ENCODE measurements at regions not wholly inside any gene's neighbourhood (a gene's known extent, or its start where the extent isn't known, plus 50 kb on each side); places are given as distances from the start of the nearest gene placed in this dataset.

DNA sequence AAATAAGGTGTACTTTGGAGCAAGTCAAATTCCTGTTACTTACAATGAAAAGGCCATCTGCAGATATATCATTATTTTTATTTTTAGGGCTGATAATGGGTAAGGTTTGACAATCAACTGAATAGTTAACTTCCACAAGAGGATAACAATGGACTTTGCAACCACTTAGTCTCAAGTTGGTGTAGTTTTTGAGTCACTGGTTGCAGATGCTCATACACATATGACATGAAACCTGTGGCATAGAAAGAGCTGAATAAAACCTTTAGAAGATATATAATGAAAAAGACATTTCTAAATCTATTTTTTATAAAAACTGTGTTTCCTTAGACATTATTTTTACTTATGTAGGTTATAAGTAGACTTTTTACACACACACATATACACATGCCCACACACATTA, 2110.9 kb downstream of the PCDH7 start:
- CTCF ChIA-PET, result interaction anchor here (0.6 kb wide), 1 partner anchor 1208 kb away, joined by 3 read pairs; no protein-coding TSS in a partner anchor
- intact Hi-C loops (cut with micrococcal nuclease), result no loop called here
- no peaks in the 10 kb centered on the region for H3K27me3 Mint-ChIP-seq (ENCODE audit: low read depth)
- peaks cover 7% of the 10 kb centered on the region for H3K9me3 Mint-ChIP-seq
- no peaks in the 10 kb centered on the region for H3K4me1 Mint-ChIP-seq (ENCODE audit: low read depth)
- H3K4me3 Mint-ChIP-seq, result no peak overlapping the region
- H3K27ac Mint-ChIP-seq, result no peak overlapping the region
- DNase-seq, result no peak
- no peaks in the 10 kb centered on the region for H3K36me3 Mint-ChIP-seq (ENCODE audit: low read depth)

DNA sequence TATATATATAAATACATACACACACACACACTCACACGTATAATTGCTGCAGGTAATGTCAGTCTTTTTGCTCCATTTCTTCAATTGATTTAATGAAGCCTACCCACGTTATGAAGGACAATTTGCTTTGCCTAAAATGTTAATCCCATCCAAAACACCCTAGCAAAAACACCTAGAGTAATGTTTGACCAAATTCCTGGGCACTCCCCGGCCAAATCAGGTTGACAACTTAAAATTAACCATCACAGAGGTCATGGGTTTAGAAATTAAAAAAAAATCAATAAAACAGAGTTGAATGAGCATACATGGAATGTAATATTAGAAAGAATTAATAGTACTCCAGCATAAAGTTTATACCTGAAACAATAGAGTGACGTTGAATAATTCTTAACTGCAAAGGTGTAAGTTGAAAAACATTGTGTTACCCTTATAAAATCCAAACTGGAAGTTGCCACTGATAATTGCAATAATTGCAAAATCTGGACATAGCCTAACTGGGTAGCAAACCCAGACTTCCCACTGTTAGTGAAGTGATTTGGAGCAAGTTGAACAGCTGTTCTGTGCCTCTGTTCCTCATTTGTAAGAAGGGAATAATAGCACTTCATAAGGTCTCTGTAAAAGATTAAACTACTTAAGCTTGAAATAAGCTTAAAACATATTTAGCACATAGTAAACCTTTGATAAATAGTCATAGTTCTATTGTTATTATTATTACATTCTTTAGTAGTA, 2120.5 kb downstream of the PCDH7 start:
- DNase-seq, result no peak
- Mint-ChIP-seq H3K27ac (no peak overlapping the region), H3K4me3 (no peak overlapping the region), H3K4me1 (ENCODE audit: low read depth) (no peaks in the 10 kb centered on the region), H3K27me3 (ENCODE audit: low read depth) (no peaks in the 10 kb centered on the region), H3K36me3 (ENCODE audit: low read depth) (no peaks in the 10 kb centered on the region), H3K9me3 (peaks cover 2% of the 10 kb centered on the region)
- intact Hi-C loops (cut with micrococcal nuclease), result no loop called here
- CTCF ChIA-PET, result no interaction called here

DNA sequence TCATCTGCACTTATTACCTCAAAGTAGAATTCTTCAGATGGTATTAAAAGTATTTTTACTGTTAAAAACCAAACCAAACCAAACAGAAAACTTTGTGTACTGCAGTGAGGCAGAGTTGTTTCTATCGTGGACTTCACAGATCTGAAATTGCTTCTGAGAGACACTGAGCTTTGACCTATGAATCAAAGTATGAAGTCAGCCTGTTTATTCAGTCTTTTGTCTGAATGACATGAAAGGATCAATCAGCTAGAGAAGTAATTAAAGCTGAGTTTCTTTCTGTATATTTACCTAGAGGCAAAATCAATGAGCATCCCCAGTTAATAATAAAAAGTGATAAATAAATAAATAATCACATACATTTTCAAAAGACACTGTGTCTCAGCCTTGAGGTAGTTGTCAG, 2121.0 kb downstream of the PCDH7 start:
- no peak for DNase-seq
- intact Hi-C loops (cut with micrococcal nuclease), result no loop called here
- Mint-ChIP-seq H3K4me1 (ENCODE audit: low read depth) (no peaks in the 10 kb centered on the region), H3K9me3 (peaks cover 2% of the 10 kb centered on the region), H3K27ac (no peak overlapping the region), H3K36me3 (ENCODE audit: low read depth) (no peaks in the 10 kb centered on the region), H3K4me3 (no peak overlapping the region), H3K27me3 (ENCODE audit: low read depth) (no peaks in the 10 kb centered on the region)
- CTCF ChIA-PET, result no interaction called here

DNA sequence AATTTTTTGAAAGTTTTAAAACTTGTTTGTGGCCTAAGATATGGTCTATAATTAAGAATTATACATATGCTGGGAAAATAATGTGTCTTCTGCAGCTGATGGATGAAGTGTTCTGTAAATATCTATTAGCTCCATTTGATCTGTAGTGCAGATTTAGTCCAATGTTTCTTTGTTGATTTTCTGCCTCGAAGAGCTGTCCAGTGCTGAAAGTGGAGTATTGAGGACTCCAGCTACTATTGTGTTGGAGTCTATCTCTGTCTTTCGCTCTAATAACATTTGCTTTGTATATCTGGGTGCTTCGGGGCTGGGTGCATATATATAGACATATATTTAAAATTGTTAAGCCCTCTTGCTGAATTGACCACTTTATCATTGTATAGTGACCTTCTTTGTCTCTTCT, 2127.3 kb downstream of the PCDH7 start:
- H3K27me3 Mint-ChIP-seq (ENCODE audit: low read depth), result no peaks in the 10 kb centered on the region
- no peaks in the 10 kb centered on the region for H3K36me3 Mint-ChIP-seq (ENCODE audit: low read depth)
- peaks cover 10% of the 10 kb centered on the region for H3K9me3 Mint-ChIP-seq
- H3K4me1 Mint-ChIP-seq (ENCODE audit: low read depth), result no peaks in the 10 kb centered on the region
- no peak overlapping the region for H3K4me3 Mint-ChIP-seq
- H3K27ac Mint-ChIP-seq, result no peak overlapping the region
- CTCF ChIA-PET, result no interaction called here
- DNase-seq, result no peak
- intact Hi-C loops (cut with micrococcal nuclease), result no loop called here

DNA sequence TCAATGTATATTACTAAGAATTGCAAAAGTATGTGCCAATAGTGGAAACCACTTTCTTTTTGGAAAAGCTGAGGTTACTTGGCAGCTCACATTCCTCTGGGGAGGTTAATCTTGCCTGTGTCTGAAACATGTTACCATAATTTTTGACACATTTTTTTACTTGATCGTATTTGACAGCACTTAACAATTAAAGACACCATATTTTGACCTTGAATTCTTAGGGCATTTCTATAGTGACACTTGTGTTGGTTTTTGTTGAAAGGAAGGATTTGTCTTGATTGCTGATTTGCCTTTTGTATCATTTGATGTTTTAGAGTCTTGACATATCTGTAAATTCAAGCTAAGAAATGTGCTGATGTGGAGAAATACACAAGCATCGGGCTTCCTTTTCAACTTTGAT, 2135.5 kb downstream of the PCDH7 start:
- Mint-ChIP-seq H3K27ac (no peak overlapping the region), H3K4me1 (ENCODE audit: low read depth) (no peaks in the 10 kb centered on the region), H3K36me3 (ENCODE audit: low read depth) (no peaks in the 10 kb centered on the region), H3K9me3 (peaks cover 7% of the 10 kb centered on the region), H3K27me3 (ENCODE audit: low read depth) (no peaks in the 10 kb centered on the region), H3K4me3 (no peak overlapping the region)
- intact Hi-C loops (cut with micrococcal nuclease), result no loop called here
- CTCF ChIA-PET, result no interaction called here
- DNase-seq, result no peak

DNA sequence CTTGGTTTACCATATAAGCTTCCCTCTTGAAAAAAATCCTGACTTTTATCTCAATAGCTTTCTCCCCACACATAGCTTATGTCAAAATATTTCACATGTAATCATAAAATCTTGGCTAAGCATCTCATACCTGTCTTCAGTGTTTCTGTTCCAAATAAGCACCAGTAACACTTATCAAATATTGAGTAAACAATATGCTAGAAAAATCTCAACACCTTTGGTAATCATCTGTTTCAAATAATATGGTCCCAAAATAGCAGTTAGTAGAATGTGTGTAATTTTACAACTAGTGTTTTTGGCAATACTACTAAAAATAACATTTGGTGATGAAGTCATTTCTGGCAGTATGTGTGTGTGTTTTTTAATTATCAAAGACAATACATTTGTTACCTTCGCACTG, 2138.2 kb downstream of the PCDH7 start:
- CTCF ChIA-PET, result no interaction called here
- Mint-ChIP-seq H3K4me3 (no peak overlapping the region), H3K4me1 (ENCODE audit: low read depth) (no peaks in the 10 kb centered on the region), H3K27ac (no peak overlapping the region), H3K27me3 (ENCODE audit: low read depth) (no peaks in the 10 kb centered on the region), H3K36me3 (ENCODE audit: low read depth) (no peaks in the 10 kb centered on the region), H3K9me3 (peaks cover 2% of the 10 kb centered on the region)
- DNase-seq, result no peak
- intact Hi-C loops (cut with micrococcal nuclease), result no loop called here

DNA sequence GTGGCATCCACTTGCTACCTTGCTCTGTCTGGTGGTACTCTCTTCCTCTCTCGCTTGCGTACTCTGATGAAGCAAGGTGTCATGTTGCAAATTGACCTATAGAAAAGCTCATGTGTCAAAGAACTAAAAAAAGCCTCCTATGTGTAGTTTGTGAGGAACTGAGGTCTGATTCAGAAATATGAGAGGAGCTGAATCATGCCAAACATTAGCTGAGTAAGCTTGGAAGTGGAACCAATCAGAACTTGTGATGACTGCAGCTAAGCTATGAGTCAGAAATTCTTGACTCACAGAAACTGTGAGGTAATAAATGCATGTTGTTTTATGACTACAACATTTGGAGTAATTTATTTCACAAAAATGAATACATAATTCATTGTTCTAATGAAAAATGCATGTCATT, 2138.8 kb downstream of the PCDH7 start:
- DNase-seq, result no peak
- H3K4me1 Mint-ChIP-seq (ENCODE audit: low read depth), result no peaks in the 10 kb centered on the region
- H3K27ac Mint-ChIP-seq, result no peak overlapping the region
- no peaks in the 10 kb centered on the region for H3K36me3 Mint-ChIP-seq (ENCODE audit: low read depth)
- CTCF ChIA-PET, result interaction anchor here (0.6 kb wide), 1 partner anchor 1267 kb away, joined by 3 read pairs; no protein-coding TSS in a partner anchor
- no peaks in the 10 kb centered on the region for H3K27me3 Mint-ChIP-seq (ENCODE audit: low read depth)
- intact Hi-C loops (cut with micrococcal nuclease), result no loop called here
- peaks cover 2% of the 10 kb centered on the region for H3K9me3 Mint-ChIP-seq
- no peak overlapping the region for H3K4me3 Mint-ChIP-seq

DNA sequence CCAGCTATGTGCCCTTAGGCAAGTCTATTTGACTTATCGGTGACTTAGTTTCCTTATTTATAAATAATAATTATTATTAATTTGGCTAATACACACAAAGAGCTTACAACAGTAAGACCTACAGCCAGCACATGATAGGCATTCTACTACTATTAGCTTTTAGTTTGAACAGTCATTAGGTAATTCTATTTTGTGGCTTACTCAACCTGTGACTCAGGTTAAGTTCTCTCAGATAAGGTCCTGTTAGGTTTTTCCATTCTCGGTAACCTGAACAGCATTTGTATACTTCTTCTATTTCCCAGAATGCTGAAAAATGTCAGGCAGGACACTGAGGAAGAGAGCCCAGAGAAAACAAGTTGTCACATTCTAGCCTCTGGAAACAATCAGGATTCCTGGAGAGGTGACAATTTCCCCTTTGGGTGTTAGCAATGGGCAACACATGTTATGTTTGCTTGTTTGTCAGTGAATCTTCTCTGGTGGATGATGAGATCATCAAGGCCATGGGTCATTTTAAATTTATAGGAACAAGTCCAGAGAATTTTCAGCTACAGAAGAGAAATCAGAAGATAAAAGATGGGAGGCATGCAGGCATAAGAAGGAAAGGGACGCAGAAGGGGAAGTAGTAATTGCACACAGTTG, 2144.7 kb downstream of the PCDH7 start:
- Mint-ChIP-seq H3K9me3 (peaks cover 2% of the 10 kb centered on the region), H3K27me3 (ENCODE audit: low read depth) (no peaks in the 10 kb centered on the region), H3K4me1 (ENCODE audit: low read depth) (no peaks in the 10 kb centered on the region), H3K4me3 (no peak overlapping the region), H3K36me3 (ENCODE audit: low read depth) (no peaks in the 10 kb centered on the region), H3K27ac (no peak overlapping the region)
- intact Hi-C loops (cut with micrococcal nuclease), result no loop called here
- CTCF ChIA-PET, result no interaction called here
- no peak for DNase-seq

DNA sequence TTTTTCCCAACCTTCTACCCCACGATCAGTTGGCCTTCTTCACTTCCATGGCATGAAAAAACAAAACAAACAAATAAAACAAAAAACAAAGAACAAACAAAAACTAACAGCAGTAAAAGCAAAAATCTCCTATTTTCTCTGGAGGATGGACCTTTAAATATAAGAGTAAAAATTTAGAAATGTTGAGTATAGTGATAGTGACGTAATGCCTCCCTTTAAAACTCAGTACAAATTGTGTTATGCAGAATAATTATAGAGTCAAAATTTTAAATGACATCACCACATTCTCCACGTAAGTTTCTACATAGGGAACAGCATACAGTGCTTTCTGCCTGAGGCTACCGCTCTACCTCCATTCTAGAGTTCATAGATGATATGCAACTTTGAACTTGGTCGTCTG, 2156.4 kb downstream of the PCDH7 start:
- intact Hi-C loops (cut with micrococcal nuclease), result no loop called here
- H3K9me3 Mint-ChIP-seq, result peaks cover 6% of the 10 kb centered on the region
- no peaks in the 10 kb centered on the region for H3K36me3 Mint-ChIP-seq (ENCODE audit: low read depth)
- H3K27ac Mint-ChIP-seq, result no peak overlapping the region
- no peaks in the 10 kb centered on the region for H3K27me3 Mint-ChIP-seq (ENCODE audit: low read depth)
- CTCF ChIA-PET, result no interaction called here
- DNase-seq, result no peak
- H3K4me1 Mint-ChIP-seq (ENCODE audit: low read depth), result no peaks in the 10 kb centered on the region
- H3K4me3 Mint-ChIP-seq, result no peak overlapping the region

DNA sequence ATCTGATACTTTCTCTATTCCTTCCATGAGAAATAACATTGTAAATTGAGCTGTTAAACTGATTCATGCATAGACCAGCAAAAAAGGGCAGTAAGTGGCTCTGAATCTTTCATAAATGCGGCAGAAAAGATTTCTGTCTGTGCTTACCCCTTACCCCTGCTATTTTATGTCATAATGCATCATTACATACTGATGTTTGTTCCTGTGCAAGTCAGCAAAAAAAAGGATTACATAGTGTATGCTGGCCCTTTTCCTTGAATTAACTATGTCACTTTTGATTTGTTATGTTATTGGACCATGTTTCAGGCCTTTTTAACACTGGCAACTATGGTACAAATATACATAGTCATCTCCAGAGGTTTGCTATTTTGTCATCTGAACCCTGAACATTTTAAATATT, 2159.7 kb downstream of the PCDH7 start:
- Mint-ChIP-seq H3K36me3 (ENCODE audit: low read depth) (no peaks in the 10 kb centered on the region), H3K27ac (no peak overlapping the region), H3K4me1 (ENCODE audit: low read depth) (no peaks in the 10 kb centered on the region), H3K9me3 (peaks cover 5% of the 10 kb centered on the region), H3K4me3 (no peak overlapping the region), H3K27me3 (ENCODE audit: low read depth) (no peaks in the 10 kb centered on the region)
- no peak for DNase-seq
- intact Hi-C loops (cut with micrococcal nuclease), result no loop called here
- CTCF ChIA-PET, result no interaction called here

DNA sequence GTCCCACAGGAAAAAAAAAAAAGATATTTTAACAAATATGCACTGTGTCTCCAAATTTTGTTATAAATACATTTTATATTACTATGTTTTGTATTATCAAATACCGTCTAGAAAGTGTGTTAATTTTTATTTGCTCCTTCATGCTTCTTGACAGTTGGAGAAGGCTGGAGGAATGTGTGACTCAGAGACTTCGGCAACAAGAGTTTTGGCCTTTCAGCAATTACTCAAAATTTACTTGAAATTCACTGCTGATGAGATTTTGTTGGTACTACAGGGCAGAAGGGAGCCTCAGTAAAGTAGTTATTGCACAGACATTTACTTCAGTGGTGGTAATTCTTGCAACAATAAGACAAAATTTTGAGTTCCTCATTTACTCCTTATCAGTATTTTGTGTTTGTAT, 2164.0 kb downstream of the PCDH7 start:
- intact Hi-C loops (cut with micrococcal nuclease), result no loop called here
- H3K9me3 Mint-ChIP-seq, result peaks cover 4% of the 10 kb centered on the region
- CTCF ChIA-PET, result no interaction called here
- no peaks in the 10 kb centered on the region for H3K36me3 Mint-ChIP-seq (ENCODE audit: low read depth)
- H3K27me3 Mint-ChIP-seq (ENCODE audit: low read depth), result no peaks in the 10 kb centered on the region
- DNase-seq, result no peak
- no peak overlapping the region for H3K27ac Mint-ChIP-seq
- H3K4me1 Mint-ChIP-seq (ENCODE audit: low read depth), result no peaks in the 10 kb centered on the region
- no peak overlapping the region for H3K4me3 Mint-ChIP-seq

DNA sequence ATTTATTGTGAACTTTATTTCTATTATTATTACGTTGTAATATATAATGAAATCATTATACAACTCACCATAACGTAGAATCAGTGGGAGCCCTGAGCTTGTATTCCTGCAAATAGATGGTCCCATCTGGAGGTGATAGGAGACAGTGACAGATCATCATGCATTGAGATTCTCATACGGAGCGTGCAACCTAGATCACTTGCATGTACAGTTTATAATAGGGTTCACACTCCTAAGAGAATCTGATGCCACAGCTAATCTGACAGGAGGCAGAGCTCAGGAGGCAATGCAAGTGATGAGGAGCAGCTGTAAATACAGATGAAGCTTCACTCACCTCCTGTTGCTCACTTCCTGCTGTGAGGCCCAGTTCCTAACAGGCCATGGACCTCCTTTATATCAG, 2170.2 kb downstream of the PCDH7 start:
- no peak for DNase-seq
- no peaks in the 10 kb centered on the region for H3K27me3 Mint-ChIP-seq (ENCODE audit: low read depth)
- H3K27ac Mint-ChIP-seq, result no peak overlapping the region
- no peaks in the 10 kb centered on the region for H3K36me3 Mint-ChIP-seq (ENCODE audit: low read depth)
- H3K4me3 Mint-ChIP-seq, result no peak overlapping the region
- intact Hi-C loops (cut with micrococcal nuclease), result no loop called here
- H3K9me3 Mint-ChIP-seq, result peaks cover 3% of the 10 kb centered on the region
- H3K4me1 Mint-ChIP-seq (ENCODE audit: low read depth), result no peaks in the 10 kb centered on the region
- CTCF ChIA-PET, result no interaction called here

DNA sequence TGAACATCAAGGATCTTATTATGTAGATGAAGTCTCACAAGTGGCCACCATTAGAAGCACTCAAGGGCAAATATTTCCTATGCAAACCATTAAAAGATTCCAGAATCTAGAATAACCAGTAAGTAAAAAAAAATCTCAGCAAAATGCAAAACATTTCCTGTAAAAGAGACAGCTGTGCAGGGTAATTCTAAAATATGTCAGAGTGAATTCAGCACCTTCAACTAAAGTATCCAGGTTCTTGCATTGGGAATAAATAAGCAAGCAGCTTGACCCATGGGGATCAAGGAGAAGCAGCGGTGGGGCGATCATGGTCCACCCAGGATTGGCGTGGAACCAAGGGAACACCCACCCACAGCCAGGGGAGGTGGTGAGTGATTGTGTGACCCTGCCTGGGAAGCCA, 2188.9 kb downstream of the PCDH7 start:
- Mint-ChIP-seq H3K9me3 (peaks cover 11% of the 10 kb centered on the region), H3K27ac (no peak overlapping the region), H3K27me3 (ENCODE audit: low read depth) (no peaks in the 10 kb centered on the region), H3K4me3 (no peak overlapping the region), H3K4me1 (ENCODE audit: low read depth) (no peaks in the 10 kb centered on the region), H3K36me3 (ENCODE audit: low read depth) (no peaks in the 10 kb centered on the region)
- CTCF ChIA-PET, result interaction anchor here (1.2 kb wide), 1 partner anchor 26 kb away, joined by 3 read pairs; no protein-coding TSS in a partner anchor
- DNase-seq, result no peak
- intact Hi-C loops (cut with micrococcal nuclease), result no loop called here
